ENCODE measurements at regions not wholly inside any gene's neighbourhood (a gene's known extent, or its start where the extent isn't known, plus 50 kb on each side); places are given as distances from the start of the nearest gene placed in this dataset.

DNA sequence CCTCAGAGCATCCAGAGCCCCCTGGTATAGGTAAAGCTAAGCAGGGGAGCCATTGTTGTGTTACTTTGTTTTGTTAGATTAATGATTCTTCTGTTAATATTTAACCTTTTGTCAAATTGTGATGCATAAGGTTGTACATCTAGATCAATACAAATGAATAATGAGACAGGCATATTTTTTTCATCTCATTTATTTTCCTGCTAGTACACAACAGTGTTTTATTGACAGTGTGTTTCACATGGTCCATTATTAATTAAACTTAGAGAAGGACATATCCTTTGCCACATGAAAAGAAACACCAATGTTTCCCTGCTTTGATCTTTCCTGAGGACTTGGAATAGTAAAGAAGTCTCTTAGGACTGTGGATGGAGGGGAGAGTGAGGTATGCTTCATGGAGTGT is 543.6 kb upstream of the CFAP20DC start:
- DNase-seq (ENCODE audit: low spot score), result no peak
- Histone ChIP-seq H3K14ac (ENCODE audit: low read length) (no peak overlapping the region), H3K23ac (ENCODE audit: low read depth, low read length, poor library complexity) (no peak overlapping the region), H3K18ac (ENCODE audit: low read length) (no peak overlapping the region), H3K4me2 (ENCODE audit: insufficient read depth, low read length, poor library complexity, severe bottlenecking) (no peak overlapping the region), H2BK12ac (ENCODE audit: low read length) (no peak overlapping the region), H3K4ac (ENCODE audit: low read length) (no peak overlapping the region), H4K8ac (ENCODE audit: low read depth, low read length) (no peak overlapping the region), H3K4me1 (ENCODE audit: control insufficient read depth in 2 of 2, insufficient read depth in 1 of 2, low read depth in 1 of 2, low read length in 2 of 2) (no peaks in the 10 kb centered on the region), H4K91ac (ENCODE audit: low read depth, low read length, poor library complexity) (no peak overlapping the region), H3K27me3 (ENCODE audit: control insufficient read depth in 3 of 3, insufficient read depth in 3 of 3, low read depth in 1 of 3, low read length in 3 of 3) (no peaks in the 10 kb centered on the region), H3K79me1 (ENCODE audit: low read depth, low read length) (no peaks in the 10 kb centered on the region), H3K9me3 (replicated peaks in 1 of 2; ENCODE audit: control insufficient read depth in 2 of 2, insufficient read depth in 1 of 2, low read depth in 1 of 2, low read length in 2 of 2) (no peaks in the 10 kb centered on the region), H2BK5ac (ENCODE audit: low read length) (no peak overlapping the region), H3K9ac (ENCODE audit: low read depth, low read length, poor library complexity) (no peak overlapping the region), H3K36me3 (replicated peaks in 1 of 2; ENCODE audit: control insufficient read depth in 2 of 2, insufficient read depth in 2 of 2, low read length in 2 of 2) (no peaks in the 10 kb centered on the region), H2BK120ac (ENCODE audit: low read depth, low read length) (no peak overlapping the region), H2AK5ac (ENCODE audit: low read depth, low read length) (no peak overlapping the region), H2BK15ac (ENCODE audit: low read length) (no peak overlapping the region), H3K27ac (replicated peaks; ENCODE audit: low read length) (no peak overlapping the region), H2AFZ (ENCODE audit: low read length) (no peak overlapping the region), H3K4me3 (ENCODE audit: low read length in 2 of 2) (no peak overlapping the region)

DNA sequence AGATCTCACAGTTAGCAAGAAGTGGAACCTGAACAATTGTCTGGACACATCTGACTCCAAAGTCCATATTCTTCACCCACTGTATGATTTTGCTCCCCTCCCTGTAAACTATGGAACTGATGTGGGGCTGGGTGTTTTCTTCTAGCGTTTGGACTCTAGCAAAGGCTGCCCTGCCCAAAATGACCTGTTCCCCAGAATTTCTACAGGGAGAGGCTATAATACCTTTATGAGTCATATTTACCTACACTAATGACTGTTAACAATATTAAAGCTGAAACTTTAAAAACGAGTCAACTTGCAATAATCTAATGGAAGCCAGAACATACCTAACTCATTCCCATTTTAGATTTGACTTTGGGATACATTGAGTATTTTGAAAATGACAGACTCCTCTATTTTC is 531.2 kb upstream of the CFAP20DC start:
- Histone ChIP-seq H3K4me2 (ENCODE audit: insufficient read depth, low read length, poor library complexity, severe bottlenecking) (no peak overlapping the region), H3K4me3 (ENCODE audit: low read length in 2 of 2) (no peak overlapping the region), H3K23ac (ENCODE audit: low read depth, low read length, poor library complexity) (no peak overlapping the region), H3K4ac (ENCODE audit: low read length) (no peak overlapping the region), H3K27ac (replicated peaks; ENCODE audit: low read length) (no peak overlapping the region), H3K9me3 (replicated peaks in 1 of 2; ENCODE audit: control insufficient read depth in 2 of 2, insufficient read depth in 1 of 2, low read depth in 1 of 2, low read length in 2 of 2) (peaks cover 0 to 3% of the 10 kb centered on the region in 2 donors), H2AK5ac (ENCODE audit: low read depth, low read length) (no peak overlapping the region), H3K9ac (ENCODE audit: low read depth, low read length, poor library complexity) (no peak overlapping the region), H2AFZ (ENCODE audit: low read length) (no peak overlapping the region), H4K8ac (ENCODE audit: low read depth, low read length) (no peak overlapping the region), H2BK12ac (ENCODE audit: low read length) (no peak overlapping the region), H3K36me3 (replicated peaks in 1 of 2; ENCODE audit: control insufficient read depth in 2 of 2, insufficient read depth in 2 of 2, low read length in 2 of 2) (peaks cover 0 to 2% of the 10 kb centered on the region in 2 donors), H3K18ac (ENCODE audit: low read length) (no peak overlapping the region), H4K91ac (ENCODE audit: low read depth, low read length, poor library complexity) (no peak overlapping the region), H2BK5ac (ENCODE audit: low read length) (no peak overlapping the region), H2BK120ac (ENCODE audit: low read depth, low read length) (no peak overlapping the region), H3K14ac (ENCODE audit: low read length) (no peak overlapping the region), H3K27me3 (ENCODE audit: control insufficient read depth in 3 of 3, insufficient read depth in 3 of 3, low read depth in 1 of 3, low read length in 3 of 3) (no peaks in the 10 kb centered on the region), H2BK15ac (ENCODE audit: low read length) (no peak overlapping the region), H3K79me1 (ENCODE audit: low read depth, low read length) (no peaks in the 10 kb centered on the region), H3K4me1 (ENCODE audit: control insufficient read depth in 2 of 2, insufficient read depth in 1 of 2, low read depth in 1 of 2, low read length in 2 of 2) (no peaks in the 10 kb centered on the region)
- no CpG with 5 or more reads among the region's 2 CpGs for WGBS, 2 donors (ENCODE audit: extremely low coverage in 2 of 2, insufficient read length in 2 of 2, insufficient replicate concordance in 1 of 2)
- DNase-seq (ENCODE audit: low spot score), result no peak

DNA sequence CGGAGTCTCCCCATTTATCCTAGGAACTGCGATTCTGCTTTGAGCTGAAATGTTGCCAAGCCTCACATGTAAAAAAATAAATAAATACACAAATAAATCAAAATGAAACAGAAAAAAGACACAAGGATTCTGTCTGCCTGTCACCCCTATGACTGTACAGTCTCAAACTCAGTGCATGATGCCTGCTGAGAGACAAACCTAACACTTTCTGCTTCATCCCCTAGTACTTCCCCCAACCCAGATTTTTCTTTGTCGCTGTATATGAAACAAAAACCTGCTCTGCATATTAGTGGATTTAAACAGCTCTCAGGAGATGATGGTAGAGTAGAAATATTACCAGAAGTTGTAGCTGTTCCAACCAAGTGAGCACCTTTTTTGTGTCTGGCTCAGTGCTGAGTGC is 530.7 kb upstream of the CFAP20DC start:
- H3K18ac ChIP-seq (ENCODE audit: low read length), result no peak overlapping the region
- no peaks in the 10 kb centered on the region for H3K4me1 ChIP-seq (ENCODE audit: control insufficient read depth in 2 of 2, insufficient read depth in 1 of 2, low read depth in 1 of 2, low read length in 2 of 2)
- H2AK5ac ChIP-seq (ENCODE audit: low read depth, low read length), result no peak overlapping the region
- no peak for DNase-seq (ENCODE audit: low spot score)
- H4K8ac ChIP-seq (ENCODE audit: low read depth, low read length), result no peak overlapping the region
- H3K27ac ChIP-seq (replicated peaks; ENCODE audit: low read length), result no peak overlapping the region
- H3K4me3 ChIP-seq (ENCODE audit: low read length in 2 of 2), result no peak overlapping the region
- no peaks in the 10 kb centered on the region for H3K27me3 ChIP-seq (ENCODE audit: control insufficient read depth in 3 of 3, insufficient read depth in 3 of 3, low read depth in 1 of 3, low read length in 3 of 3)
- H3K14ac ChIP-seq (ENCODE audit: low read length), result no peak overlapping the region
- no peak overlapping the region for H2BK120ac ChIP-seq (ENCODE audit: low read depth, low read length)
- H2AFZ ChIP-seq (ENCODE audit: low read length), result no peak overlapping the region
- WGBS, 2 donors (ENCODE audit: extremely low coverage in 2 of 2, insufficient read length in 2 of 2, insufficient replicate concordance in 1 of 2), result no CpG with 5 or more reads among the region's 3 CpGs
- H3K79me1 ChIP-seq (ENCODE audit: low read depth, low read length), result no peaks in the 10 kb centered on the region
- H3K9ac ChIP-seq (ENCODE audit: low read depth, low read length, poor library complexity), result no peak overlapping the region
- H3K9me3 ChIP-seq (replicated peaks in 1 of 2; ENCODE audit: control insufficient read depth in 2 of 2, insufficient read depth in 1 of 2, low read depth in 1 of 2, low read length in 2 of 2), result no peaks in the 10 kb centered on the region
- no peak overlapping the region for H3K4me2 ChIP-seq (ENCODE audit: insufficient read depth, low read length, poor library complexity, severe bottlenecking)
- H4K91ac ChIP-seq (ENCODE audit: low read depth, low read length, poor library complexity), result no peak overlapping the region
- no peak overlapping the region for H2BK5ac ChIP-seq (ENCODE audit: low read length)
- H2BK12ac ChIP-seq (ENCODE audit: low read length), result no peak overlapping the region
- no peaks in the 10 kb centered on the region for H3K36me3 ChIP-seq (replicated peaks in 1 of 2; ENCODE audit: control insufficient read depth in 2 of 2, insufficient read depth in 2 of 2, low read length in 2 of 2)
- H3K23ac ChIP-seq (ENCODE audit: low read depth, low read length, poor library complexity), result no peak overlapping the region
- H3K4ac ChIP-seq (ENCODE audit: low read length), result no peak overlapping the region
- no peak overlapping the region for H2BK15ac ChIP-seq (ENCODE audit: low read length)

DNA sequence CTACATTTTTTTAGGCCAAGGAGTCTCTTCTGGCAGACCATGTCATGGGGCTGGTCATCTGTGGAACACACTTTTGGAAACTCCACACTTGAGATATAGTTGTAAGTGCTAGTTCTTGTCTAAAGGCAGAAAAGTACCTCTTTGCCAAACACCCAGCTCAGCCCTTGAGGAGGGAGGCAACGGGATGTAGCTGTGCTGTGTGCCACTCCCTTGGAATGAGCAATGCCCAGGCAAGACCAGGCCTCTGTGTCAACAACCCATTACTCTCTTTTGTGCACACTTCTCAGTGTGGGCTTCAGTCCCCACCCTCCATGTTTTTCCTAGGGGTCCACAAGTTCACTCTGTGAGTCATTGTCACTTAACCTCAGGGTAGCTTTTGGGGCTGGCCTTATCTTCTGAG is 528.3 kb upstream of the CFAP20DC start:
- no peak overlapping the region for H3K4ac ChIP-seq (ENCODE audit: low read length)
- no peak overlapping the region for H2BK12ac ChIP-seq (ENCODE audit: low read length)
- H4K91ac ChIP-seq (ENCODE audit: low read depth, low read length, poor library complexity), result no peak overlapping the region
- H3K4me3 ChIP-seq (ENCODE audit: low read length in 2 of 2), result no peak overlapping the region
- H4K8ac ChIP-seq (ENCODE audit: low read depth, low read length), result no peak overlapping the region
- no peak overlapping the region for H2AFZ ChIP-seq (ENCODE audit: low read length)
- no CpG with 5 or more reads among the region's 1 CpG for WGBS, 2 donors (ENCODE audit: extremely low coverage in 2 of 2, insufficient read length in 2 of 2, insufficient replicate concordance in 1 of 2)
- H2BK15ac ChIP-seq (ENCODE audit: low read length), result no peak overlapping the region
- no peak overlapping the region for H3K9ac ChIP-seq (ENCODE audit: low read depth, low read length, poor library complexity)
- H3K27ac ChIP-seq (replicated peaks; ENCODE audit: low read length), result no peak overlapping the region
- no peak overlapping the region for H3K23ac ChIP-seq (ENCODE audit: low read depth, low read length, poor library complexity)
- H3K14ac ChIP-seq (ENCODE audit: low read length), result no peak overlapping the region
- H2BK120ac ChIP-seq (ENCODE audit: low read depth, low read length), result no peak overlapping the region
- H3K36me3 ChIP-seq (replicated peaks in 1 of 2; ENCODE audit: control insufficient read depth in 2 of 2, insufficient read depth in 2 of 2, low read length in 2 of 2), result no peaks in the 10 kb centered on the region
- H2BK5ac ChIP-seq (ENCODE audit: low read length), result no peak overlapping the region
- no peaks in the 10 kb centered on the region for H3K4me1 ChIP-seq (ENCODE audit: control insufficient read depth in 2 of 2, insufficient read depth in 1 of 2, low read depth in 1 of 2, low read length in 2 of 2)
- peak overlapping the region; percentile 16 for H3K18ac ChIP-seq (ENCODE audit: low read length)
- no peak overlapping the region for H2AK5ac ChIP-seq (ENCODE audit: low read depth, low read length)
- no peak for DNase-seq (ENCODE audit: low spot score)
- H3K27me3 ChIP-seq (ENCODE audit: control insufficient read depth in 3 of 3, insufficient read depth in 3 of 3, low read depth in 1 of 3, low read length in 3 of 3), result no peaks in the 10 kb centered on the region
- peaks cover 0 to under 1% of the 10 kb centered on the region in 2 donors for H3K9me3 ChIP-seq (replicated peaks in 1 of 2; ENCODE audit: control insufficient read depth in 2 of 2, insufficient read depth in 1 of 2, low read depth in 1 of 2, low read length in 2 of 2)
- H3K79me1 ChIP-seq (ENCODE audit: low read depth, low read length), result no peaks in the 10 kb centered on the region
- H3K4me2 ChIP-seq (ENCODE audit: insufficient read depth, low read length, poor library complexity, severe bottlenecking), result no peak overlapping the region

Measured in neuronal stem cell (in vitro differentiated cells).